ENCODE measurements at regions not wholly inside any gene's neighbourhood (a gene's known extent, or its start where the extent isn't known, plus 50 kb on each side); places are given as distances from the start of the nearest gene placed in this dataset.

DNA sequence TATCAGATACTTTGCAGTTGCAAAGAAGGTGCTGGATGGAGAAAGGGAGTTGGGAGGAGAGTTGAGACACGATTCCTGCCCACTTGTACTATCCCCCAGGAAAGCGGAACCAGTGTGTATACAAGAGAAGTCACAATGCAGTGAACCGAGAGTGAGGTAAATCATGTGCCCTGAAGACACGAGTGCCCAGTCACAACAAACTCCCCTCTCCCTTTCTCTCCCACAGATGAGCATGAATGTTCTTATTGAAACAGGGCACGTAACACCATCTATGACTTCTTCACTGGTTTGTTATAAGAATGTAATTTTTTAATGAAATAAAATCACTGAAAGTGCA, 155.7 kb downstream of the IRS1 start:
- no peak overlapping the region for H3K4me2 ChIP-seq (ENCODE audit: low read length)
- H3K27ac ChIP-seq = no peak overlapping the region
- no peaks in the 10 kb centered on the region for H3K27me3 ChIP-seq (ENCODE audit: control insufficient read depth, insufficient read depth, low read length)
- no peaks in the 10 kb centered on the region for H3K4me1 ChIP-seq
- TF ChIP-seq CTCF (IDR thresholded peaks at IDR 0.05) = no peak
- H3K79me2 ChIP-seq = no peaks in the 10 kb centered on the region
- H3K9ac ChIP-seq = no peak overlapping the region
- no peaks in the 10 kb centered on the region for H3K9me3 ChIP-seq (ENCODE audit: control insufficient read depth, low read length)
- no peaks in the 10 kb centered on the region for H3K36me3 ChIP-seq (ENCODE audit: control insufficient read depth, insufficient read depth, low read length)
- no peak overlapping the region for H2AFZ ChIP-seq
- no peak overlapping the region for H3K4me3 ChIP-seq (ENCODE audit: low read depth, low read length)

- Histone ChIP-seq H3K27me3 (ENCODE audit: control insufficient read depth, insufficient read depth, low read length) (no peaks in the 10 kb centered on the region), H2AFZ (no peak overlapping the region), H3K9me3 (ENCODE audit: control insufficient read depth, low read length) (no peaks in the 10 kb centered on the region), H3K27ac (no peak overlapping the region), H3K36me3 (ENCODE audit: control insufficient read depth, insufficient read depth, low read length) (no peaks in the 10 kb centered on the region), H3K4me1 (no peaks in the 10 kb centered on the region), H3K4me2 (ENCODE audit: low read length) (no peak overlapping the region), H3K9ac (no peak overlapping the region), H3K4me3 (ENCODE audit: low read depth, low read length) (no peak overlapping the region), H3K79me2 (no peaks in the 10 kb centered on the region)
- TF ChIP-seq CTCF (IDR thresholded peaks at IDR 0.05) = no peak
Measured at GRCh38 chr2:226643030-226643945, 156.3 kb downstream of the IRS1 start.

GRCh38 chr2:226641008-226641407, 158.6 kb downstream of the IRS1 start:
- no peak for TF ChIP-seq CTCF (IDR thresholded peaks at IDR 0.05)
- Histone ChIP-seq H3K36me3 (ENCODE audit: control insufficient read depth, insufficient read depth, low read length) (no peaks in the 10 kb centered on the region), H3K9ac (no peak overlapping the region), H3K27ac (no peak overlapping the region), H3K9me3 (ENCODE audit: control insufficient read depth, low read length) (no peaks in the 10 kb centered on the region), H3K27me3 (ENCODE audit: control insufficient read depth, insufficient read depth, low read length) (no peaks in the 10 kb centered on the region), H3K4me1 (no peaks in the 10 kb centered on the region), H3K4me2 (ENCODE audit: low read length) (no peak overlapping the region), H3K79me2 (no peaks in the 10 kb centered on the region), H3K4me3 (ENCODE audit: low read depth, low read length) (no peak overlapping the region), H2AFZ (no peak overlapping the region)

- no peaks in the 10 kb centered on the region for H3K27me3 ChIP-seq (ENCODE audit: control insufficient read depth, insufficient read depth, low read length)
- no peak overlapping the region for H3K9ac ChIP-seq
- TF ChIP-seq CTCF (IDR thresholded peaks at IDR 0.05) = no peak
- H3K4me1 ChIP-seq = no peaks in the 10 kb centered on the region
- H3K36me3 ChIP-seq (ENCODE audit: control insufficient read depth, insufficient read depth, low read length) = no peaks in the 10 kb centered on the region
- no peaks in the 10 kb centered on the region for H3K9me3 ChIP-seq (ENCODE audit: control insufficient read depth, low read length)
- H3K4me3 ChIP-seq (ENCODE audit: low read depth, low read length) = no peak overlapping the region
- no peak overlapping the region for H2AFZ ChIP-seq
- no peak overlapping the region for H3K27ac ChIP-seq
- no peak overlapping the region for H3K4me2 ChIP-seq (ENCODE audit: low read length)
- H3K79me2 ChIP-seq = no peaks in the 10 kb centered on the region
Measured at GRCh38 chr2:226640501-226640900, 159.1 kb downstream of the IRS1 start.

- no peak overlapping the region for H3K4me3 ChIP-seq (ENCODE audit: low read depth, low read length)
- no peaks in the 10 kb centered on the region for H3K9me3 ChIP-seq (ENCODE audit: control insufficient read depth, low read length)
- no peaks in the 10 kb centered on the region for H3K79me2 ChIP-seq
- H3K4me2 ChIP-seq (ENCODE audit: low read length) = no peak overlapping the region
- H3K27me3 ChIP-seq (ENCODE audit: control insufficient read depth, insufficient read depth, low read length) = no peaks in the 10 kb centered on the region
- H3K4me1 ChIP-seq = no peaks in the 10 kb centered on the region
- H2AFZ ChIP-seq = no peak overlapping the region
- no peak overlapping the region for H3K9ac ChIP-seq
- H3K36me3 ChIP-seq (ENCODE audit: control insufficient read depth, insufficient read depth, low read length) = no peaks in the 10 kb centered on the region
- no peak for TF ChIP-seq CTCF (IDR thresholded peaks at IDR 0.05)
- no peak overlapping the region for H3K27ac ChIP-seq
Measured at GRCh38 chr2:226639550-226639949, 160.1 kb downstream of the IRS1 start.
